GM18861 (cell line): ENCODE measurements at regions not wholly inside any gene's neighbourhood (a gene's known extent, or its start where the extent isn't known, plus 50 kb on each side); places are given as distances from the start of the nearest gene placed in this dataset.
"Not testable (repeated sequence)": the region's sequence is repeated elsewhere in the genome, so short reads cannot be mapped to it uniquely, and the experiment has no call there.

ENCODE experiments used
- ATAC-seq: cut with Tn5 transposase; IDR thresholded peaks from one replicate; pipeline ENCODE4 v1.9.1; 2021; ENCODE audit not compliant: unreplicated experiment

- no peak for ATAC-seq
These were observed 867.3 kb upstream of the GOT2 start for GRCh38 chr16:59601452-59601851.

GRCh38 chr16:59597269-59597668, 863.2 kb upstream of the GOT2 start:
- no peak for ATAC-seq

- ATAC-seq = no peak
These were observed 862.6 kb upstream of the GOT2 start for GRCh38 chr16:59596693-59597092.

- peak; percentile 79 for ATAC-seq
These were observed 859.1 kb upstream of the GOT2 start for GRCh38 chr16:59593194-59593661.

GRCh38 chr16:59591480-59591879, 857.4 kb upstream of the GOT2 start:
- ATAC-seq = no peak

- ATAC-seq = no peak
These were observed 856.7 kb upstream of the GOT2 start for GRCh38 chr16:59590845-59591244.

- no peak for ATAC-seq
These were observed 852.2 kb upstream of the GOT2 start for GRCh38 chr16:59586331-59586730.

GRCh38 chr16:59574296-59574695, 840.2 kb upstream of the GOT2 start:
- no peak for ATAC-seq

- ATAC-seq = no peak
These were observed 839.6 kb upstream of the GOT2 start for GRCh38 chr16:59573528-59574271.

GRCh38 chr16:59567496-59567895, 833.4 kb upstream of the GOT2 start:
- ATAC-seq = no peak

- ATAC-seq = no peak
These were observed 832.3 kb upstream of the GOT2 start for GRCh38 chr16:59566446-59566845.

GRCh38 chr16:59558679-59559078, 824.6 kb upstream of the GOT2 start:
- ATAC-seq = no peak

GRCh38 chr16:59552164-59552563, 818.0 kb upstream of the GOT2 start:
- no peak for ATAC-seq

GRCh38 chr16:59545721-59546120, 811.6 kb upstream of the GOT2 start:
- ATAC-seq = no peak

- ATAC-seq = no peak
These were observed 809.5 kb upstream of the GOT2 start for GRCh38 chr16:59543641-59544040.

GRCh38 chr16:59540621-59541020, 806.5 kb upstream of the GOT2 start:
- no peak for ATAC-seq

- ATAC-seq = no peak
These were observed 801.2 kb upstream of the GOT2 start for GRCh38 chr16:59535298-59535697.

- no peak for ATAC-seq
These were observed 793.3 kb upstream of the GOT2 start for GRCh38 chr16:59527206-59527997.

- no peak for ATAC-seq
These were observed 788.7 kb upstream of the GOT2 start for GRCh38 chr16:59522826-59523225.

- not testable (repeated sequence) for ATAC-seq
These were observed 784.6 kb upstream of the GOT2 start for GRCh38 chr16:59518721-59519120.

GRCh38 chr16:59514651-59515050, 780.5 kb upstream of the GOT2 start:
- no peak for ATAC-seq

GRCh38 chr16:59510008-59510424, 775.9 kb upstream of the GOT2 start:
- no peak for ATAC-seq
